Activated B cell treated with CpG ODN at 0.5 μM for 24 hours (primary cell): ENCODE measurements at regions not wholly inside any gene's neighbourhood (a gene's known extent, or its start where the extent isn't known, plus 50 kb on each side); places are given as distances from the start of the nearest gene placed in this dataset.

Experiments used
- ATAC-seq: fragments of 200-7000 bp; cut with Tn5 transposase; one replicate; pipeline ENCODE4 v1.10.0; 2021; ENCODE audit warnings: low read depth, mild to moderate bottlenecking, moderate library complexity
- CTCF ChIA-PET: fragments of 350-600 bp; sonication (Branson Sonifier 250); formaldehyde crosslinking; loops from one replicate; lab custom pipeline; 2021; ENCODE audit warnings: antibody characterized with exemption; lab: Charles Lee
- POLR2A ChIA-PET: fragments of 350-600 bp; sonication (Branson Sonifier 250); formaldehyde crosslinking; loops from one replicate; lab custom pipeline; 2021; ENCODE audit warnings: antibody characterized with exemption; lab: Charles Lee
- DNase-seq: peaks from one replicate; pipeline ENCODE4 v3.0.0; 2022
- H3K27ac Mint-ChIP-seq: one replicate; pipeline ENCODE4 v1.8.0; 2020; ENCODE audit warnings: mixed read lengths
- H3K27me3 Mint-ChIP-seq: one replicate; pipeline ENCODE4 v1.8.0; 2021; ENCODE audit warnings: mixed read lengths
- H3K36me3 Mint-ChIP-seq: one replicate; pipeline ENCODE4 v1.8.0; 2021; ENCODE audit warnings: low read depth, mixed read lengths
- H3K4me1 Mint-ChIP-seq: one replicate; pipeline ENCODE4 v1.8.0; 2021; ENCODE audit warnings: mixed read lengths
- H3K4me3 Mint-ChIP-seq: one replicate; pipeline ENCODE4 v1.8.0; 2020; ENCODE audit warnings: mild to moderate bottlenecking, mixed read lengths
- H3K9me3 Mint-ChIP-seq: one replicate; pipeline ENCODE4 v1.8.0; 2020; ENCODE audit warnings: mixed read lengths
- CTCF ChIP-seq: fragments of 200-600 bp; IDR thresholded peaks from one replicate; pipeline ENCODE4 v1.8.0; 2022; ENCODE audit warnings: antibody characterized with exemption, mild to moderate bottlenecking
- intact Hi-C: fragments of 100-400 bp; cut with micrococcal nuclease; formaldehyde crosslinking; loops from one replicate; pipeline ENCODE4 v1.15.1; 2024

- POLR2A ChIA-PET = no interaction called here
- no peaks in the 10 kb centered on the region for H3K4me1 Mint-ChIP-seq
- no peak overlapping the region for H3K27ac Mint-ChIP-seq
- H3K4me3 Mint-ChIP-seq = no peak overlapping the region
- ATAC-seq (no peak), DNase-seq (no peak)
- CTCF ChIA-PET = no interaction called here
- no peaks in the 10 kb centered on the region for H3K36me3 Mint-ChIP-seq
- intact Hi-C loops = loop anchor here (5.0 kb wide), 1 partner anchor 608 kb away; no protein-coding TSS in a partner anchor
- TF ChIP-seq CTCF = no peak
- no peaks in the 10 kb centered on the region for H3K27me3 Mint-ChIP-seq
- peaks cover 4% of the 10 kb centered on the region for H3K9me3 Mint-ChIP-seq
Measured at GRCh38 chr6:55983861-55984260, 108.5 kb upstream of the BMP5 start.

- no peak for TF ChIP-seq CTCF
- Mint-ChIP-seq H3K4me3 (no peak overlapping the region), H3K27me3 (no peaks in the 10 kb centered on the region), H3K9me3 (peaks cover 4% of the 10 kb centered on the region), H3K36me3 (no peaks in the 10 kb centered on the region), H3K4me1 (no peaks in the 10 kb centered on the region), H3K27ac (no peak overlapping the region)
- ATAC-seq (no peak), DNase-seq (no peak)
- ChIA-PET POLR2A (no interaction called here), CTCF (no interaction called here)
- intact Hi-C loops = loop anchor here (5.0 kb wide), 1 partner anchor 611 kb away; no protein-coding TSS in a partner anchor
Measured at GRCh38 chr6:55981660-55982059, 106.3 kb upstream of the BMP5 start.

- no peak for TF ChIP-seq CTCF
- H3K9me3 Mint-ChIP-seq = peaks cover 4% of the 10 kb centered on the region
- ChIA-PET CTCF (no interaction called here), POLR2A (no interaction called here)
- ATAC-seq (no peak), DNase-seq (no peak)
- intact Hi-C loops = loop anchor here (5.0 kb wide), 1 partner anchor 612 kb away; no protein-coding TSS in a partner anchor
- H3K4me1 Mint-ChIP-seq = no peaks in the 10 kb centered on the region
- H3K4me3 Mint-ChIP-seq = no peak overlapping the region
- H3K27me3 Mint-ChIP-seq = no peaks in the 10 kb centered on the region
- no peak overlapping the region for H3K27ac Mint-ChIP-seq
- H3K36me3 Mint-ChIP-seq = no peaks in the 10 kb centered on the region
Measured at GRCh38 chr6:55980627-55981211, 105.3 kb upstream of the BMP5 start.

- TF ChIP-seq CTCF = no peak
- no peak overlapping the region for H3K27ac Mint-ChIP-seq
- no peak for ATAC-seq
- no peaks in the 10 kb centered on the region for H3K36me3 Mint-ChIP-seq
- peaks cover 2% of the 10 kb centered on the region for H3K9me3 Mint-ChIP-seq
- CTCF ChIA-PET = no interaction called here
- H3K4me3 Mint-ChIP-seq = no peak overlapping the region
- intact Hi-C loops = no loop called here
- no peaks in the 10 kb centered on the region for H3K4me1 Mint-ChIP-seq
- POLR2A ChIA-PET = no interaction called here
- no peaks in the 10 kb centered on the region for H3K27me3 Mint-ChIP-seq
- no peak for DNase-seq
Measured at GRCh38 chr6:55979526-55979925, 104.1 kb upstream of the BMP5 start.

- POLR2A ChIA-PET = no interaction called here
- Mint-ChIP-seq H3K27me3 (no peaks in the 10 kb centered on the region), H3K4me1 (no peaks in the 10 kb centered on the region), H3K27ac (no peak overlapping the region), H3K9me3 (peaks cover 2% of the 10 kb centered on the region), H3K36me3 (no peaks in the 10 kb centered on the region), H3K4me3 (no peak overlapping the region)
- intact Hi-C loops = no loop called here
- no peak for DNase-seq
- ATAC-seq = no peak
- TF ChIP-seq CTCF = no peak
- CTCF ChIA-PET = no interaction called here
Measured at GRCh38 chr6:55977959-55978665, 102.7 kb upstream of the BMP5 start.
